ENCODE measurements at regions not wholly inside any gene's neighbourhood (a gene's known extent, or its start where the extent isn't known, plus 50 kb on each side); places are given as distances from the start of the nearest gene placed in this dataset.
A peak's percentile ranks its signal among the peaks of the same experiment; 100 is the strongest.
"Not testable (repeated sequence)": the region's sequence is repeated elsewhere in the genome, so short reads cannot be mapped to it uniquely, and the experiment has no call there.

GRCh38 chr6:135731116-135731515 lies 120.4 kb upstream of the PDE7B start:
- no peak for TF ChIP-seq CTCF (IDR thresholded peaks at IDR 0.05)
- TF ChIP-seq ZFX (IDR thresholded peaks at IDR 0.05; ENCODE audit: borderline replicate concordance) = no peak
- H3K27ac ChIP-seq = no peak overlapping the region

- not testable (repeated sequence) for H3K27ac ChIP-seq
Measured at GRCh38 chr6:135736351-135736750, 115.2 kb upstream of the PDE7B start.

- H3K27ac ChIP-seq = no peak overlapping the region
- TF ChIP-seq CTCF (IDR thresholded peaks at IDR 0.05) (no peak), ZFX (IDR thresholded peaks at IDR 0.05; ENCODE audit: borderline replicate concordance) (no peak)
Measured at GRCh38 chr6:135738636-135739035, 112.9 kb upstream of the PDE7B start.

- H3K27ac ChIP-seq = no peak overlapping the region
- TF ChIP-seq ZFX (IDR thresholded peaks at IDR 0.05; ENCODE audit: borderline replicate concordance) (no peak), CTCF (IDR thresholded peaks at IDR 0.05) (no peak)
Measured at GRCh38 chr6:135739288-135739687, 112.2 kb upstream of the PDE7B start.

GRCh38 chr6:135740580-135740979 lies 110.9 kb upstream of the PDE7B start:
- H3K27ac ChIP-seq = no peak overlapping the region
- no peak for TF ChIP-seq CTCF (IDR thresholded peaks at IDR 0.05)
- no peak for TF ChIP-seq ZFX (IDR thresholded peaks at IDR 0.05; ENCODE audit: borderline replicate concordance)

- TF ChIP-seq CTCF (IDR thresholded peaks at IDR 0.05) = peak; percentile 19; the same call in 1 of the 2 replicates
- no peak for TF ChIP-seq ZFX (IDR thresholded peaks at IDR 0.05; ENCODE audit: borderline replicate concordance)
- no peak overlapping the region for H3K27ac ChIP-seq
Measured at GRCh38 chr6:135743476-135743875, 108.0 kb upstream of the PDE7B start.

- no peak overlapping the region for H3K27ac ChIP-seq
- no peak for TF ChIP-seq ZFX (IDR thresholded peaks at IDR 0.05; ENCODE audit: borderline replicate concordance)
- no peak for TF ChIP-seq CTCF (IDR thresholded peaks at IDR 0.05)
Measured at GRCh38 chr6:135748189-135748588, 103.3 kb upstream of the PDE7B start.

GRCh38 chr6:135750081-135750480 lies 101.4 kb upstream of the PDE7B start:
- H3K27ac ChIP-seq = no peak overlapping the region
- no peak for TF ChIP-seq ZFX (IDR thresholded peaks at IDR 0.05; ENCODE audit: borderline replicate concordance)
- TF ChIP-seq CTCF (IDR thresholded peaks at IDR 0.05) = no peak

Measured in 22Rv1 (cell line).